ENCODE measurements at regions not wholly inside any gene's neighbourhood (a gene's known extent, or its start where the extent isn't known, plus 50 kb on each side); places are given as distances from the start of the nearest gene placed in this dataset.

DNA sequence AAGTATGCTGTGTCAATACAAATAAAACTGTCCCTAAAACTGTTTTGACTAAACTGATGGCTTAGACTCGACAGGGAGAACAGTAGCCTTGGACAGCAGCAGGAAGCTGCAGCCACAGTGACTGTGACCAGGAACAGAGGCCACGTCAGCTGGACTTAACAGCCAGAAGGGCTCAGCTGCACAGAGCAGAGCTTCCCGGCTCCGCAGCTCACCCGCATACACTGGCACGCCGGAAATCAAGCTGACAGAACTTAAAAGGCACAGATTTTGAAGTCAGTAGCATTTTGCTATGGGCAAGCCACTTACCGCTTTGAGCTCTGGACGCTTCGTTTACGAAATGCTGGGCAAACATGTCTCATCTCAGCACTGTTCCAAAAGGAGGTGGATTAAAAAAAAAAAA, 769.7 kb upstream of the AUTS2 start:
- H3K9me3 ChIP-seq (ENCODE audit: control insufficient read depth, insufficient read depth, low read depth, low read length): no peaks in the 10 kb centered on the region
- H3K4me1 ChIP-seq (ENCODE audit: control insufficient read depth, insufficient read depth, low read length): no peaks in the 10 kb centered on the region
- H3K36me3 ChIP-seq (ENCODE audit: control insufficient read depth in 2 of 2, insufficient read depth in 1 of 2, low read length in 2 of 2): no peaks in the 10 kb centered on the region
- CTCF ChIA-PET: no interaction called here
- no peak overlapping the region for H3K27ac ChIP-seq (ENCODE audit: extremely low read depth, low read depth, low read length)
- TF ChIP-seq ZNF416 (tag by site-specific recombination; IDR thresholded peaks at IDR 0.05) (no peak), ZNF23 (tag by site-specific recombination; IDR thresholded peaks at IDR 0.05; ENCODE audit: borderline replicate concordance) (no peak), ZNF426 (tag by site-specific recombination; IDR thresholded peaks at IDR 0.05) (no peak), GLIS1 (tag by site-specific recombination; IDR thresholded peaks at IDR 0.05) (no peak), AEBP2 (tag by site-specific recombination; IDR thresholded peaks at IDR 0.05; ENCODE audit: borderline replicate concordance) (no peak), BCL11A (tag by site-specific recombination; IDR thresholded peaks at IDR 0.05; ENCODE audit: low read depth) (no peak), ZNF140 (tag by site-specific recombination; IDR thresholded peaks at IDR 0.05) (no peak), ZNF18 (tag by site-specific recombination; IDR thresholded peaks at IDR 0.05) (no peak)
- POLR2A ChIA-PET: no interaction called here
- H3K4me3 ChIP-seq (ENCODE audit: low read depth, low read length): no peak overlapping the region

DNA sequence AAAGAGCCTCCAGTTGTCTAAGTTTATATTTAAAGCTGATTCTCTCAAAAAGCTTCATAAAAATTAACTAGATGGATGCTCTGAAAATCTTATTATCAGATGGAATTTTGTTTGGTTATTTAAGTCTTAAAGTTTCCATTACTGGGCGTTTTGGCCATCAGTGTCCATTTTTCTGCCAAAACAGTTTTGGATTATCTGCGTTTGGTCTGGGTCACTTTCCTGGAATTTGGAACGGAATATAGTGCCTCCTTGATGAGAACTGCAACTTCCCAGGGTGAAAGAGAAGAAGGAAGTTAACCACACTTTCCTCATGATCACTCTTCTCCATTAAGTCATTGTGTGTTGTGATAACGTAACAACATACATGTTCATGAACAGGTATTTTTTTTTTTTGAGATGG, 764.9 kb upstream of the AUTS2 start:
- ChIA-PET CTCF (no interaction called here), POLR2A (no interaction called here)
- Histone ChIP-seq H3K4me1 (ENCODE audit: control insufficient read depth, insufficient read depth, low read length) (no peaks in the 10 kb centered on the region), H3K4me3 (ENCODE audit: low read depth, low read length) (no peak overlapping the region), H3K9me3 (ENCODE audit: control insufficient read depth, insufficient read depth, low read depth, low read length) (no peaks in the 10 kb centered on the region), H3K27ac (ENCODE audit: extremely low read depth, low read depth, low read length) (no peak overlapping the region), H3K36me3 (ENCODE audit: control insufficient read depth in 2 of 2, insufficient read depth in 1 of 2, low read length in 2 of 2) (no peaks in the 10 kb centered on the region)
- no peak for TF ChIP-seq ZNF433 (tag by site-specific recombination; IDR thresholded peaks at IDR 0.05; ENCODE audit: low read depth)
- TF ChIP-seq, protein P1, sequence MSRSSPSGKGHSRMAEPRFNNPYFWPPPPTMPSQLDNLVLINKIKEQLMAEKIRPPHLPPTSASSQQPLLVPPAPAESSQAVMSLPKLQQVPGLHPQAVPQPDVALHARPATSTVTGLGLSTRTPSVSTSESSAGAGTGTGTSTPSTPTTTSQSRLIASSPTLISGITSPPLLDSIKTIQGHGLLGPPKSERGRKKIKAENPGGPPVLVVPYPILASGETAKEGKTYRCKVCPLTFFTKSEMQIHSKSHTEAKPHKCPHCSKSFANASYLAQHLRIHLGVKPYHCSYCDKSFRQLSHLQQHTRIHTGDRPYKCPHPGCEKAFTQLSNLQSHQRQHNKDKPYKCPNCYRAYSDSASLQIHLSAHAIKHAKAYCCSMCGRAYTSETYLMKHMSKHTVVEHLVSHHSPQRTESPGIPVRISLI (tag by site-specific recombination; IDR thresholded peaks at IDR 0.05): no peak
- TF ChIP-seq, protein P2, sequence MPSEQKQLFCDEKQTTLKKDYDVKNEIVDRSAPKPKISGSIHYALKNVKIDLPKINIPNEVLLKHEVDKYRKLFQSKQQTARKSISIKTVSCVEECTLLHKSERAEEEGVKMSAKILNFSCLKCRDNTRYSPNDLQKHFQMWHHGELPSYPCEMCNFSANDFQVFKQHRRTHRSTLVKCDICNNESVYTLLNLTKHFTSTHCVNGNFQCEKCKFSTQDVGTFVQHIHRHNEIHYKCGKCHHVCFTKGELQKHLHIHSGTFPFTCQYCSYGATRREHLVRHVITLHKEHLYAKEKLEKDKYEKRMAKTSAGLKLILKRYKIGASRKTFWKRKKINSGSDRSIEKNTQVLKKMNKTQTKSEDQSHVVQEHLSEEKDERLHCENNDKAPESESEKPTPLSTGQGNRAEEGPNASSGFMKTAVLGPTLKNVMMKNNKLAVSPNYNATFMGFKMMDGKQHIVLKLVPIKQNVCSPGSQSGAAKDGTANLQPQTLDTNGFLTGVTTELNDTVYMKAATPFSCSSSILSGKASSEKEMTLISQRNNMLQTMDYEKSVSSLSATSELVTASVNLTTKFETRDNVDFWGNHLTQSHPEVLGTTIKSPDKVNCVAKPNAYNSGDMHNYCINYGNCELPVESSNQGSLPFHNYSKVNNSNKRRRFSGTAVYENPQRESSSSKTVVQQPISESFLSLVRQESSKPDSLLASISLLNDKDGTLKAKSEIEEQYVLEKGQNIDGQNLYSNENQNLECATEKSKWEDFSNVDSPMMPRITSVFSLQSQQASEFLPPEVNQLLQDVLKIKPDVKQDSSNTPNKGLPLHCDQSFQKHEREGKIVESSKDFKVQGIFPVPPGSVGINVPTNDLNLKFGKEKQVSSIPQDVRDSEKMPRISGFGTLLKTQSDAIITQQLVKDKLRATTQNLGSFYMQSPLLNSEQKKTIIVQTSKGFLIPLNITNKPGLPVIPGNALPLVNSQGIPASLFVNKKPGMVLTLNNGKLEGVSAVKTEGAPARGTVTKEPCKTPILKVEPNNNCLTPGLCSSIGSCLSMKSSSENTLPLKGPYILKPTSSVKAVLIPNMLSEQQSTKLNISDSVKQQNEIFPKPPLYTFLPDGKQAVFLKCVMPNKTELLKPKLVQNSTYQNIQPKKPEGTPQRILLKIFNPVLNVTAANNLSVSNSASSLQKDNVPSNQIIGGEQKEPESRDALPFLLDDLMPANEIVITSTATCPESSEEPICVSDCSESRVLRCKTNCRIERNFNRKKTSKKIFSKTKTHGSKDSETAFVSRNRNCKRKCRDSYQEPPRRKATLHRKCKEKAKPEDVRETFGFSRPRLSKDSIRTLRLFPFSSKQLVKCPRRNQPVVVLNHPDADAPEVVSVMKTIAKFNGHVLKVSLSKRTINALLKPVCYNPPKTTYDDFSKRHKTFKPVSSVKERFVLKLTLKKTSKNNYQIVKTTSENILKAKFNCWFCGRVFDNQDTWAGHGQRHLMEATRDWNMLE (tag by site-specific recombination; conservative IDR thresholded peaks at IDR 0.05; ENCODE audit: low read depth): no peak
- no peak for TF ChIP-seq ZFP69B (tag by site-specific recombination; IDR thresholded peaks at IDR 0.05)
- TF ChIP-seq, protein P3, sequence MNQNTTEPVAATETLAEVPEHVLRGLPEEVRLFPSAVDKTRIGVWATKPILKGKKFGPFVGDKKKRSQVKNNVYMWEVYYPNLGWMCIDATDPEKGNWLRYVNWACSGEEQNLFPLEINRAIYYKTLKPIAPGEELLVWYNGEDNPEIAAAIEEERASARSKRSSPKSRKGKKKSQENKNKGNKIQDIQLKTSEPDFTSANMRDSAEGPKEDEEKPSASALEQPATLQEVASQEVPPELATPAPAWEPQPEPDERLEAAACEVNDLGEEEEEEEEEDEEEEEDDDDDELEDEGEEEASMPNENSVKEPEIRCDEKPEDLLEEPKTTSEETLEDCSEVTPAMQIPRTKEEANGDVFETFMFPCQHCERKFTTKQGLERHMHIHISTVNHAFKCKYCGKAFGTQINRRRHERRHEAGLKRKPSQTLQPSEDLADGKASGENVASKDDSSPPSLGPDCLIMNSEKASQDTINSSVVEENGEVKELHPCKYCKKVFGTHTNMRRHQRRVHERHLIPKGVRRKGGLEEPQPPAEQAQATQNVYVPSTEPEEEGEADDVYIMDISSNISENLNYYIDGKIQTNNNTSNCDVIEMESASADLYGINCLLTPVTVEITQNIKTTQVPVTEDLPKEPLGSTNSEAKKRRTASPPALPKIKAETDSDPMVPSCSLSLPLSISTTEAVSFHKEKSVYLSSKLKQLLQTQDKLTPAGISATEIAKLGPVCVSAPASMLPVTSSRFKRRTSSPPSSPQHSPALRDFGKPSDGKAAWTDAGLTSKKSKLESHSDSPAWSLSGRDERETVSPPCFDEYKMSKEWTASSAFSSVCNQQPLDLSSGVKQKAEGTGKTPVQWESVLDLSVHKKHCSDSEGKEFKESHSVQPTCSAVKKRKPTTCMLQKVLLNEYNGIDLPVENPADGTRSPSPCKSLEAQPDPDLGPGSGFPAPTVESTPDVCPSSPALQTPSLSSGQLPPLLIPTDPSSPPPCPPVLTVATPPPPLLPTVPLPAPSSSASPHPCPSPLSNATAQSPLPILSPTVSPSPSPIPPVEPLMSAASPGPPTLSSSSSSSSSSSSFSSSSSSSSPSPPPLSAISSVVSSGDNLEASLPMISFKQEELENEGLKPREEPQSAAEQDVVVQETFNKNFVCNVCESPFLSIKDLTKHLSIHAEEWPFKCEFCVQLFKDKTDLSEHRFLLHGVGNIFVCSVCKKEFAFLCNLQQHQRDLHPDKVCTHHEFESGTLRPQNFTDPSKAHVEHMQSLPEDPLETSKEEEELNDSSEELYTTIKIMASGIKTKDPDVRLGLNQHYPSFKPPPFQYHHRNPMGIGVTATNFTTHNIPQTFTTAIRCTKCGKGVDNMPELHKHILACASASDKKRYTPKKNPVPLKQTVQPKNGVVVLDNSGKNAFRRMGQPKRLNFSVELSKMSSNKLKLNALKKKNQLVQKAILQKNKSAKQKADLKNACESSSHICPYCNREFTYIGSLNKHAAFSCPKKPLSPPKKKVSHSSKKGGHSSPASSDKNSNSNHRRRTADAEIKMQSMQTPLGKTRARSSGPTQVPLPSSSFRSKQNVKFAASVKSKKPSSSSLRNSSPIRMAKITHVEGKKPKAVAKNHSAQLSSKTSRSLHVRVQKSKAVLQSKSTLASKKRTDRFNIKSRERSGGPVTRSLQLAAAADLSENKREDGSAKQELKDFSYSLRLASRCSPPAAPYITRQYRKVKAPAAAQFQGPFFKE (tag by site-specific recombination; IDR thresholded peaks at IDR 0.05; ENCODE audit: borderline replicate concordance): no peak

Measured in HEK293 (cell line).